ENCODE measurements at regions not wholly inside any gene's neighbourhood (a gene's known extent, or its start where the extent isn't known, plus 50 kb on each side); places are given as distances from the start of the nearest gene placed in this dataset.
A peak's percentile ranks its signal among the peaks of the same experiment; 100 is the strongest.

GRCh38 chr13:37945651-37946575 lies 76.3 kb upstream of the TRPC4 start:
- H3K27me3 ChIP-seq (ENCODE audit: control insufficient read depth, insufficient read depth, low read length): no peaks in the 10 kb centered on the region
- H3K36me3 ChIP-seq (ENCODE audit: control insufficient read depth, insufficient read depth, low read length): no peaks in the 10 kb centered on the region
- H3K9ac ChIP-seq (ENCODE audit: low read length): no peak overlapping the region
- no peak overlapping the region for H3K27ac ChIP-seq (ENCODE audit: low read depth, low read length)
- no peaks in the 10 kb centered on the region for H3K4me1 ChIP-seq (ENCODE audit: control insufficient read depth, insufficient read depth, low read length)
- H3K4me3 ChIP-seq (ENCODE audit: low read length): no peak overlapping the region

- no peaks in the 10 kb centered on the region for H3K36me3 ChIP-seq (ENCODE audit: control insufficient read depth, insufficient read depth, low read length)
- H3K4me1 ChIP-seq (ENCODE audit: control insufficient read depth, insufficient read depth, low read length): no peaks in the 10 kb centered on the region
- no peak overlapping the region for H3K27ac ChIP-seq (ENCODE audit: low read depth, low read length)
- H3K9ac ChIP-seq (ENCODE audit: low read length): no peak overlapping the region
- H3K4me3 ChIP-seq (ENCODE audit: low read length): no peak overlapping the region
- no peaks in the 10 kb centered on the region for H3K27me3 ChIP-seq (ENCODE audit: control insufficient read depth, insufficient read depth, low read length)
Observed at GRCh38 chr13:37944869-37945442, 75.4 kb upstream of the TRPC4 start.

GRCh38 chr13:37944081-37944868 lies 74.7 kb upstream of the TRPC4 start:
- H3K4me1 ChIP-seq (ENCODE audit: control insufficient read depth, insufficient read depth, low read length): no peaks in the 10 kb centered on the region
- no peak overlapping the region for H3K4me3 ChIP-seq (ENCODE audit: low read length)
- H3K27ac ChIP-seq (ENCODE audit: low read depth, low read length): no peak overlapping the region
- H3K36me3 ChIP-seq (ENCODE audit: control insufficient read depth, insufficient read depth, low read length): no peaks in the 10 kb centered on the region
- no peaks in the 10 kb centered on the region for H3K27me3 ChIP-seq (ENCODE audit: control insufficient read depth, insufficient read depth, low read length)
- H3K9ac ChIP-seq (ENCODE audit: low read length): no peak overlapping the region

GRCh38 chr13:37942929-37943328 lies 73.4 kb upstream of the TRPC4 start:
- Histone ChIP-seq H3K27me3 (ENCODE audit: control insufficient read depth, insufficient read depth, low read length) (no peaks in the 10 kb centered on the region), H3K36me3 (ENCODE audit: control insufficient read depth, insufficient read depth, low read length) (no peaks in the 10 kb centered on the region), H3K4me1 (ENCODE audit: control insufficient read depth, insufficient read depth, low read length) (no peaks in the 10 kb centered on the region), H3K27ac (ENCODE audit: low read depth, low read length) (no peak overlapping the region), H3K9ac (ENCODE audit: low read length) (no peak overlapping the region), H3K4me3 (ENCODE audit: low read length) (no peak overlapping the region)

GRCh38 chr13:37934339-37935191 lies 65.0 kb upstream of the TRPC4 start:
- H3K9ac ChIP-seq (ENCODE audit: low read length): no peak overlapping the region
- H3K27me3 ChIP-seq (ENCODE audit: control insufficient read depth, insufficient read depth, low read length): no peaks in the 10 kb centered on the region
- H3K4me3 ChIP-seq (ENCODE audit: low read length): no peak overlapping the region
- H3K4me1 ChIP-seq (ENCODE audit: control insufficient read depth, insufficient read depth, low read length): no peaks in the 10 kb centered on the region
- no peak overlapping the region for H3K27ac ChIP-seq (ENCODE audit: low read depth, low read length)
- H3K36me3 ChIP-seq (ENCODE audit: control insufficient read depth, insufficient read depth, low read length): no peaks in the 10 kb centered on the region

DNA sequence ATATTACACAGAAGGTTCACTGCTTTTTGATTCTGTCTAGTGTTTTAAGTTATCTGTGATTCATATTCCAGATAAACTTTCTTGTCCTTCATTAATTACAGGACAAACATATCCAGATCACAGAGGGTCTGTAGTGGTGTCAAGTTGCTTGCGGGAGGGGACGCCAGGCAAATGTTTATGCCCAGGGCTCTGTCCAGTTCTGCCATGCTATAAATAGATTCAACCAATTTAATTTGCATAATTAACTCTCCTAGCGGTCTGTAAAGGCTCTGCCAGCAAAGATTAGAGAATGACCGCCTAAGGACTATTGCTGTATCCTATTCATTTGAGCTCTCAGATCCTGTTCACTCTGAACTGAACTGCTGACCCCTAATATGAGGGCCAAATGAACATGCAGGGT lies 59.7 kb upstream of the TRPC4 start:
- Histone ChIP-seq H3K4me3 (ENCODE audit: low read length) (no peak overlapping the region), H3K4me1 (ENCODE audit: control insufficient read depth, insufficient read depth, low read length) (peaks cover 5% of the 10 kb centered on the region), H3K9ac (ENCODE audit: low read length) (no peak overlapping the region), H3K27ac (ENCODE audit: low read depth, low read length) (no peak overlapping the region), H3K27me3 (ENCODE audit: control insufficient read depth, insufficient read depth, low read length) (no peaks in the 10 kb centered on the region), H3K36me3 (ENCODE audit: control insufficient read depth, insufficient read depth, low read length) (no peaks in the 10 kb centered on the region)

DNA sequence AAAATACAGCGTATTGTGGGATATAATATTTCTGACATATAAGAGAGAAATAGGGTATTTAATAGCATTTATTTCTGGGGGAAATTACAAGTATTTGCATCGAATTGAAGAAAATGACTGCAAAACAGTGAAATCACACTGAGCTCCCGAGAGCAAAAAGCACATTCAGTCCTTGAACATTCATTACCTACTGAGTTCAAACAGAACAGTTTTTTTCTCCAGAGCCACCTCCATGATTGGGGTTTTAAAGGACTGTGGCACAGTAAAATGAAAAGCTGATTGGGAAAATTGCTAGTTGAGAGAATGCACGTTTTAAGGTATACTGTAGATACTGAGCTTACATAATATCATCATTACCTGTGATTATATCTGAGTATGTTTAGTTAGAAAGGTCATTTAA lies 58.0 kb upstream of the TRPC4 start:
- H3K36me3 ChIP-seq (ENCODE audit: control insufficient read depth, insufficient read depth, low read length): no peaks in the 10 kb centered on the region
- peaks cover 5% of the 10 kb centered on the region for H3K4me1 ChIP-seq (ENCODE audit: control insufficient read depth, insufficient read depth, low read length)
- no peak overlapping the region for H3K4me3 ChIP-seq (ENCODE audit: low read length)
- H3K9ac ChIP-seq (ENCODE audit: low read length): no peak overlapping the region
- no peak overlapping the region for H3K27ac ChIP-seq (ENCODE audit: low read depth, low read length)
- H3K27me3 ChIP-seq (ENCODE audit: control insufficient read depth, insufficient read depth, low read length): no peaks in the 10 kb centered on the region

DNA sequence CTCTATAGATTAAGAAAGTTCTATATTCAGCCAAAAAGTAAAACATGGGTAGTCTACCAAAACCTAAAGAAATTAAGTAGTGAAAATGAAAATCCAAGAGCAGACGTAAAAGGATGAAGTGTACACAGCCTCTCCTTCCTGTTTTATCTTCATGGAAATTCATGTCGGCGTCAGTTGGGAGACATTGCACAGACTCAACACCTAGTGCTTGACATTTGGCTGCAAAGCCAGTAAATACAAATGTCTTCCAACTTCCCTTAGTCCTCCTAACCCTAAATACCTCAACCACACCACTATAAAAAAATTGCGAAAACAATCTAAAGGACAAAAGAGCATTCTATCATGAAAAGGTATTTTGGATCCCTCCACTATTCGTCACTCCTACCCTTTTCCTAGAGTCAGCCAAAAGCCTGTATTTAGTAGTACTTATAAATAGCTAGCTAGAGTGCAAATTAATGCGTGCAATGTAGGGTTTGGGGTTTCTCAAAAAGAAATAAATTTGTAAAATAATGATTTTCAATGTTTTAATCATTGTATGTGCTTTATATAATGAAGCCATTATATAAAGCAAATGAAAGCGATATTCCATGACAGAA lies 56.4 kb upstream of the TRPC4 start:
- no peaks in the 10 kb centered on the region for H3K36me3 ChIP-seq (ENCODE audit: control insufficient read depth, insufficient read depth, low read length)
- peaks cover 5% of the 10 kb centered on the region for H3K4me1 ChIP-seq (ENCODE audit: control insufficient read depth, insufficient read depth, low read length)
- H3K27me3 ChIP-seq (ENCODE audit: control insufficient read depth, insufficient read depth, low read length): no peaks in the 10 kb centered on the region
- peak overlapping the region; percentile 24 for H3K27ac ChIP-seq (ENCODE audit: low read depth, low read length)
- no peak overlapping the region for H3K4me3 ChIP-seq (ENCODE audit: low read length)
- H3K9ac ChIP-seq (ENCODE audit: low read length): no peak overlapping the region

GRCh38 chr13:37923236-37923635 lies 53.7 kb upstream of the TRPC4 start:
- no peaks in the 10 kb centered on the region for H3K27me3 ChIP-seq (ENCODE audit: control insufficient read depth, insufficient read depth, low read length)
- H3K36me3 ChIP-seq (ENCODE audit: control insufficient read depth, insufficient read depth, low read length): no peaks in the 10 kb centered on the region
- H3K9ac ChIP-seq (ENCODE audit: low read length): no peak overlapping the region
- H3K27ac ChIP-seq (ENCODE audit: low read depth, low read length): no peak overlapping the region
- peaks cover 6% of the 10 kb centered on the region for H3K4me1 ChIP-seq (ENCODE audit: control insufficient read depth, insufficient read depth, low read length)
- H3K4me3 ChIP-seq (ENCODE audit: low read length): no peak overlapping the region

DNA sequence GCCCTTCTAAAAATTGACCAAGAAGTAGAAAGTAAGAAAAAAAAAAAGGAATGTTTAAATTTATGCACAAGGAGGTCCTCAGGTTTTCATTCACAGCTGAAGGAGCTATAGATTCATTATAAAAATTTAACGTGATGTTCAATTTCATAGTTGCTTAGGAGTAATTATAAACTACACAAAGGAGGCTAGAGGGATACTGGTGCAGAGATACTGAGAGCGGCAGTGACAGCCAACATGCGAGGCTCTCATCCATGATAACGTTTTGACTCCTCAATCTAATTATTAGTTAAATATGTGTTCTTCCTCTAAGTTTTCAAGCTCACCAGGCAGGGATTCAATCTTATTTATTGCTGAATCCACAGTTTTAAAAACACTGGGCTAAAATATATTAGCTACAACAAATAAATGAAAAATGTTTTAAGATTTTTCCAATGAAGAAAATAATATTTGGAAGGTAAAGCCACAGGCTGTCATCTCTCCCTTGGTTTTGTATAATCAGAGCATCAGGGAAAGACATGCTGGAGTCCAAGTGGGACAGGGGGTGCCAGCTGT lies 49.8 kb upstream of the TRPC4 start:
- Histone ChIP-seq H3K4me3 (ENCODE audit: low read length) (no peak overlapping the region), H3K9ac (ENCODE audit: low read length) (no peak overlapping the region), H3K27ac (ENCODE audit: low read depth, low read length) (no peak overlapping the region)

More for the DNA sequence above, 49.8 kb upstream of the TRPC4 start:
- Histone ChIP-seq H3K36me3 (ENCODE audit: control insufficient read depth, insufficient read depth, low read length) (no peaks in the 10 kb centered on the region), H3K27me3 (ENCODE audit: control insufficient read depth, insufficient read depth, low read length) (no peaks in the 10 kb centered on the region), H3K4me1 (ENCODE audit: control insufficient read depth, insufficient read depth, low read length) (peaks cover 4% of the 10 kb centered on the region)
